HT1080 (cell line): ENCODE measurements at regions not wholly inside any gene's neighbourhood (a gene's known extent, or its start where the extent isn't known, plus 50 kb on each side); places are given as distances from the start of the nearest gene placed in this dataset.
A peak's percentile ranks its signal among the peaks of the same experiment; 100 is the strongest.
"Not testable (repeated sequence)": the region's sequence is repeated elsewhere in the genome, so short reads cannot be mapped to it uniquely, and the experiment has no call there.

Source experiments
- DNase-seq: peaks from one replicate; pipeline ENCODE4 v3.0.0-alpha.2; 2015; ENCODE audit warnings: low read depth

GRCh38 chr2:175431101-175431946, 249.8 kb upstream of the ATP5MC3 start:
- DNase-seq, result no peak

DNA sequence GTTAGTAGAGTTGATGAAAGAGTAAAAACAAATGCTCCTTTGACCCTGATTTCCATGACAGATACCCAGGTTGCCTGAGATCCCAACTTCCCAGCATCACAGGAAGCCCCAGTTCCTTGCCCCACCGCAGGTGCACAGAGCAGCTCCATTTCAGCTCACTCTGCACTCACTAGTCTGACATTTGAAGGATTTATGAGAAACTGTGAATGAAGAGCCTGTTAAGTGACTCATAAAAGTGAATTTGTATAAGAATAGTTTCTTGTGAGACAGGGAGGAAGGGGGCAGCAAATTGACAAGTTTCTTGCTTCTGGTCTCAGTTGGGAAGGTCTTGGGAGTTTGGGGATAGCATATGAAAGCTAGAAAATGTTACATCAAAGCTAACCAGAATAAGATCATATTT, 248.7 kb upstream of the ATP5MC3 start:
- DNase-seq, result no peak

DNA sequence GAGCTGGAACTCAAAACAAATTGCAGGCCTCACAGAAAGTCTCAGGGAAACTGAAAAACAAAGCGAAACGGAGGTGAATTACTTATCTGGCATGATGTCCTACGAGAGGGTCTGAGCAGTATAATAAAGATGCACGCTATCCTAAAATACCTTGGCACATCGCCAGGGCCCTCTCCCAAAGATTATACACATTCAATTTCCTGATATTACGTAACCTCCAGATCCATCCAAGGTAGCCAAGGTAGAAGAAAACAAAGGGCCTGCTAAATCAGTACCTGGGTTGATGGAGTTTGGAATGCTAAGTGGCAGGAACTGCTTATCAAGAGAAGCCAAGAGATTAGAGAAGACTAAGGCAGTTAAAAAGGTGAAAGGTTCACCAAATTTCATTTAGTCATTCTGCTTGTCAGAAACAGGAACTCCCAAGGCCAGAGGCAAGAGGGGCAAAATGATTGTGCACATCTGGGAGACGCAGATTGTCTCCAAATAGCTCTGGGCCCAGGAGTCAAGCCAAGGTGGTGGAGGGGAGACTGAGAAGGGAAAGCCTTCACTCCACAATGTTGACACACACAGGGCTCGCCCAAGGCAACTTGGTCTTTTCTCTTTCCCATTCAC, 236.8 kb upstream of the ATP5MC3 start:
- no peak for DNase-seq

GRCh38 chr2:175414882-175415487, 233.5 kb upstream of the ATP5MC3 start:
- peak; percentile 65 for DNase-seq

- DNase-seq, result no peak
Measured at GRCh38 chr2:175414191-175414881, 232.8 kb upstream of the ATP5MC3 start.

GRCh38 chr2:175410941-175411340, 229.4 kb upstream of the ATP5MC3 start:
- DNase-seq, result not testable (repeated sequence)

DNA sequence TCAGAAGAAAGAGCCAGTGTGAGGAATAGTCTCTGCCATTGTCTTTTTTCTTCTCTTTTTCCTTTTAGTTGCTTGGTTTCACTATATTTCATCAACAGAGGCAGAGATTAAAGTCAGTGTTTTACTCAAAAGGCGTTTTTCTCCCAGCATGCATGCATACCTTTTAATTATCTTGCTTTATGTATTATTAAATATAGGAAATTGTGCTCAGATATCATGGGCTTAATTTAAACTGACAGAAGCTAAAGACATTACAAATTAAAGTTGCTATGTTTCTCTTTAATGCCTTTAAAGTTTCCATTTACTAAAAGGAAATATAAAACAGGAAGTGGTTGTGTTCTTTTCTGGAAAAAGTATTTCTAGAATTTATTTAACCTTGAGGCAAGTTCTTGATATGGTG, 223.3 kb upstream of the ATP5MC3 start:
- DNase-seq, result no peak

GRCh38 chr2:175403599-175404221, 222.2 kb upstream of the ATP5MC3 start:
- no peak for DNase-seq

GRCh38 chr2:175402571-175402970, 221.1 kb upstream of the ATP5MC3 start:
- no peak for DNase-seq

- DNase-seq, result no peak
Measured at GRCh38 chr2:175401956-175402469, 220.5 kb upstream of the ATP5MC3 start.

DNA sequence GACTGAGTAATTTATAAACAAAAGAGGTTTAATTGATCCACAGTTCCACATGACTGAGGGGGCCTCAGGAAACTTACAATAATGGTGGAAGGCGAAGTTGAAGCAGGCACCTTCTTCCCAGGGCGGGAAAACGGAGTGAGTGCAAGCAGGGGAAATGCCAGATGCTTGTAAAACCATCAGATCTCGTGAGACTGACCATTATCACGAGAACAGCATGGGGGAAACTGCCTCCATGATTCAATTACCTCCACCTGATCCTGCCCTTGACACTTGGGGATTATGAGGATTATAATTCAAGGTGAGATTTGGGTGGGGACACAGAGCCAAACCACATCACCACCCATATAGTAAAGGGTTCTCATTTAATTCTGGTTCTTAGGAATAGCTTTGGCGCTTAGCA, 219.5 kb upstream of the ATP5MC3 start:
- DNase-seq, result no peak

DNA sequence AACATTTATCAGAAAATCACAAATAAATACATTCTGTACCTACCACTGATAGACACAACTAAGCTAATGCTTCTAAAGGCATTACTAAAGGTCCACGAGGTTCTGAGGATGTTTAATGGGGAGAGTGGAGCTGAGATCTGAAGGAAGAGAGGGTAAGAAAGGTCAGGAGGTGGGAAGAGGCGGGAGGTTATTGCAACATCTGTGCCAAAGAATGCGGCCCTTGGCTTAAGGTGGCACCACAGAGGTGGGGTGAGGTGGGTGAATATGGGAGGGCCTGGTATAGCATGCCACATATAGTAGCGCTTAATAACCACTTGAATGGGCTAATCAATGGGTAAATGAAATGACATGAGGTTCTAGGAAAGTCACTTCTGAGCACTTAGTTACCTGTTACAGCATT, 217.8 kb upstream of the ATP5MC3 start:
- no peak for DNase-seq

DNA sequence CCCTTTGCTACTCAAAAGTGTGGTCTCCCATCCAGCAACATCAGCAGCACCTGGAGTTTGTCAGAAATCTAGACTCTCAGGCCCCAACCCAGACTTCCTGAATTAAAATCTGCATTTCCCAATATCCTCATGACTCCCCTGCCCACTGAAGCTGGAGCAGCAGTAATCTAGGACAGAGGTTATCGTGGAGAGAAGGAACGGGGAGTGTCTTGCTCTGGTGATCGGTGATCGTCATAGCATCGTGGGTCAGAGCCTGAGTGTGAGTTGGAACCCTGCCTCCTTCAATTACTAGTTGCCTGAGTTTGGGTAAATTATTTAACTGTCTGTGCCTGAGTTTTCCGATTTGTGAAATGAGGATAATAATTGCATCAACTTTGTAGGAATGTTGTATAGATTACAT, 217.3 kb upstream of the ATP5MC3 start:
- DNase-seq, result no peak

DNA sequence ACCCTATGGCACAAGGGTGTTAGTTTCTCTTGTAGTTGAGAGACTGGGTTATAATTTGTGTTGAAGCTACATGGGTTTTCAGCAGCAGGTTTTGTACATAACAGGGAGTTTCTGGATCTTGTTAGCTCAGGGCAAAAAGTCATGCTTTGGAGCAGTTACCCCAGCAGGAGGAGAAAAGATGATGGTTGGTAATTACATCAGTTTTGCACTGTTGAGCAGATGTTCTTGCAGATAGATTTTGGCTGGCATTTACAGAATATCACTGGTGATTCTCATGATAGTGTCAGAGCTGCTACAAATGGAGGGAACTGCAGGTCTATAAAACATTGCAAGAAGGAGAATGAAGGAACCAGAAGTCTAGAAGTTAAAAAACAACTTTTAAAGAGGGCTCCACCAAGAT, 215.2 kb upstream of the ATP5MC3 start:
- DNase-seq, result no peak

DNA sequence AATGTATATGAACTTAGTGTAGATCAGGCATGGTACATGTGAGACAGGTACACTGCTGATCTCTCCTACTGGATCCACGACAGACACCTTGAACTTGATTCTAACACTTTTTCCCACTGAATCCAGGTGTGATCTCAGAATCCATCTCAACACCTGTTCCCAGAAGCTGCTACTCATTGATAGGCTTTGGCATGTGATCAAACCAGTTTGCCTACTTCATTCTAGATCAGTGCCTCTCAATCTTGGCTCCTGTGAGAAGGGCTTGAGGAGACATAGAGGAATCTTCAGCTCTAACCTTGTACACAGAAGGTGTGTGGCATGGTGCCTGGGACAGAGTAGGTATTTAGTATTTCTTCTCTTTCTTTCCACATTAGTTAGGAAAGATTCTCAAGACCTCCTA, 212.3 kb upstream of the ATP5MC3 start:
- no peak for DNase-seq

DNA sequence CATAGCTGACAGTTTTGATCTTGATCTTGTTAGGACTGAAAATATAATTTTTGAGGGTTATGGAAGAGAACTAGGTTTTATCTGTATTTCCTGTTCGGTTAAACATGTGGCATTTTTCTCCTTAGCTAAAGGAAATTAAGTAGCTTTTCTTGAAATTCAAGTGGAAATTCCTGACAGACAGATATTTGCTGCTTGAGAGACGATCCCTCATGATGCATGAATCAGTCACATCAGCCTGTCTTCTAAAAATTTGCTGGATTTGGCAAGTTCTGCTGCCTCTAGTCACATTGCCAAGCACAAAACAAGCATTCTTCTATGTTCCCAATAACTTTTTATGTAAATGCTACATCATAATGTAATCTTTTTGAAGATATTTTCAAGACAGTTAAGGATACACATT, 201.8 kb upstream of the ATP5MC3 start:
- no peak for DNase-seq

DNA sequence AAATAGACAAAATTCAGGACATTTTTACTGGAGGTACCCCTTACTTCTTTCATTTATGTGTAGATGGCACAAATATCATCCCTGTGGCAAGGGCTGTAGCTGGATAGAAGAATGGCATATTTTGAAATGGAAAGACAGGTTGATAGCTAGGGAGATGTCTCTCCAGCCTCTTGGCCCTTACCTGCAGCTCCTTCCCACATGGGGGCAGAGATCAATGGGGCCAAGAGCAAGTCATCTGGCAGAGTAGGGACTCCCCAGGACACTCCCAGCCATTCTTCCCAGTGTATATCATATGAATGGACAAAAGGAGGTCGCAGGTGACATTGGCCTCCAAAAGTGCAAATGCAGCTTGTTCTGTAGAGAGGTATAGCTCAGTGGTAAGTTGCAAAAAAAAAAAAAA, 192.2 kb upstream of the ATP5MC3 start:
- no peak for DNase-seq

DNA sequence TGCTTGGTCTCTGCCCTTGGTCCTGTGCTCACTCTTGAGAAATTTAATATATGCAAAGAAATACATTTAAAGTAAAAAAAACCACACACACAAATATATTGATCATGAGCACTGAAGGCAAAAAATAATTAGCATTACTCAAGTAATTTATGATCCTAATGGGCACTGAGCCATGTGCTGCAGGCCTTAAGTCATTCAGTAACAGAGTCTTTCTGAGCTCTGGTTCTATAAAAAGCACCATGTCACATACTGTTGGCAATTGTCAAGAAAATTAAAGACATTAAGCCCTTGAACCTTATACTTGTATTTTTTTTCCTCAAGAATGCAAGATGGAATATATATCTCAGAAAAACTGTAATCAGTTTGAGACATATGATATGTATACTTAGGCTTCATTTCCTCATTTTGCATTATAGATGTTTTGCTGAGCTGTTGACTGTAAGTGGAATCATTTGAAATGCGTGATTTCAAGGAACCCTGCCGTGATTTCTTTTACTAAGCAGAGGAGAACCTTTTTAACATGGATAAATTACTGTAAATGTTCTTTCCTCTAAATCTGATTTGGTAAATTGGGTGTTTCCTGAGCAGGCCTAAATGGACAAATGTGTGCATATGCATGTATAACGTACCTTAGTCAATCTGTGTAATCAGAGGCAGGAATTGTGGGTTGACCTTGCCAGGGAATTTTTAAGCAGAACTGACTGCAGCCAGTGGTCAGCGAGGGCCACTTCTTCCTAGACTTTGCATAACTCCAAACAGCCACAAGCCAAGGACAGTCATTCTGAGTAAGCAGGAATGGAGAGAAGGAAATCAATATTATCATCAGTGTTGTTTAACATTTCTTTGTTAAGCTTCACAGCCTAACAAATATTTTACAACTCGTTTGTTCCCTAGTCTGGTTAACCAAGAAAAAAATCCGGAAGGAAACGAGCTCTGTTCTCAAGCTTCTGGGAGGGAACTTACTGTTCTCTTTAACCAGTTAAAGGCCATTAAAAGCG, 191.5 kb upstream of the ATP5MC3 start:
- peak; percentile 77 for DNase-seq

DNA sequence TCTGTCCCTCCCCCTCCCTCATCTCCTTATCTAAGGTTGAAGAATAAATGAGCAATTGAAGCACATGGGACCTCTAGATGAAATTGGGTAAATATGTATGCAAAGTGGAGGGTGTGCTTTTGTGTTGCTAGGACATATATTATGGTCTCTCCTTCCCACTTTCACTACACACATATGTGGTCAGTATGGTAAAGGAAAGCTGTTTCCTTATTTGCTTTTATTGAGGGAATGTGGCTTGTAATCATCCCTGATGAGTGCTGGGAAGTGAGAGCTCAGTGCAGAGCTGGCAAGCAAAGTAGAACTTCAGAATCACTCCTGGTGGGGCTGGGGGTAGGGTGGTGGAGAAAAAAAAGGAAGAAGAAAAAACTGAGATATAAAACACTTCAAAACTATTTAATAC, 189.9 kb upstream of the ATP5MC3 start:
- no peak for DNase-seq

GRCh38 chr2:175366815-175367214, 185.3 kb upstream of the ATP5MC3 start:
- DNase-seq, result peak; percentile 60
